Posterior vena cava (tissue), 2 donors: ENCODE measurements at regions not wholly inside any gene's neighbourhood (a gene's known extent, or its start where the extent isn't known, plus 50 kb on each side); places are given as distances from the start of the nearest gene placed in this dataset.
"Not testable (repeated sequence)": the region's sequence is repeated elsewhere in the genome, so short reads cannot be mapped to it uniquely, and the experiment has no call there.

Experiments
- DNase-seq: peaks from one replicate; pipeline ENCODE4 v3.0.0-alpha.2; 2020; ENCODE audit warnings: low spot score
- intact Hi-C, 2 donors: fragments of 100-400 bp; cut with DNase I; formaldehyde crosslinking; loops; one replicate each; pipeline versions ENCODE4 v1.14.1 to v1.14.2; 2022 to 2023
- donor health status: DM: yes; HTN: yes; CAD: no.
- donor health status: DM: yes; HTN: yes; CAD: no.

DNA sequence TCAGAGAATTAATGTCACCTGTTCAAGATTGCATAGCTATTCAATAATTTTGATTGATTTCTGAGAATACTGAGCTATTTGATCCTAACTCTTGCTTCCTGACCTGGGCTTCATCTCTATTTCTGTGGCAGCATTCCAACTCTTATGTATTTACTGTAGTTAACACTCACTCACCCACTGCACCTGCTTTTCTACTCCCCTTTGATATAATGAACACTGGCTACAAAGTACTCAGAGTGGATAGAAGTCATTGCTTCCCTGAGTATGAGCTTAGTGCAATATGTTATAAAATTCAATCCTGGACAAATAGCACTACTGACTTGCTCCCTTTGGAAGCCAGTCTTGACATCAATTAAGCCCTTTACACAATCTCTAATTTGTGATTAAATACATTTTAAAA, 117.2 kb downstream of the APIP start:
- intact Hi-C loops = no loop called here
- no peak for DNase-seq

GRCh38 chr11:34797497-34797896, 118.7 kb downstream of the APIP start:
- DNase-seq = not testable (repeated sequence)

DNA sequence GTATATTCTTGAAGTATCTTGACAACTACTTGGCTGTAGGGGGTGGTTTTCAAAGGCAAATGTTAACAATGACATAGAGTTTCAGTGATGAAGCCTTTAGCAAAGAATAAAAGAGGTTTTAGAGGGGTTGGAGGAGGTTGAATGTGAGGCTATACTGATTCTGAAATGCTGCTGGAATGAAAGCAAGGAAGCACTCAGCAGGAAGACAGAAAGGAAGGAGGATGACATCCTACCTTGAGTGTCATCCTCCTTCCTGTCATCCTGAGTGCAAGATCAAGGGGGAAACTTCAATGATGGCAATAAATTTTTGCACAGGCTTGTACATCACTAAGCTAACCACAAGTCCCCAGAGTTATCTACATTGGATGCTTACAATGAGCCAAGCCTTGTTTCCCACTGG, 120.5 kb downstream of the APIP start:
- intact Hi-C loops = no loop called here
- no peak for DNase-seq

More at GRCh38 chr11:34797497-34797896, 118.7 kb downstream of the APIP start:
- intact Hi-C loops = not testable (repeated sequence)

GRCh38 chr11:34794696-34795095, 121.5 kb downstream of the APIP start:
- no peak for DNase-seq
- intact Hi-C loops = no loop called here

- intact Hi-C loops = no loop called here
- DNase-seq = no peak
These were observed 122.5 kb downstream of the APIP start for GRCh38 chr11:34793666-34794065.

- DNase-seq = no peak
- intact Hi-C loops = no loop called here
These were observed 123.3 kb downstream of the APIP start for GRCh38 chr11:34792814-34793258.

- no peak for DNase-seq
- intact Hi-C loops = no loop called here
These were observed 124.2 kb downstream of the APIP start for GRCh38 chr11:34791780-34792542.

- intact Hi-C loops = no loop called here
- DNase-seq = no peak
These were observed 125.6 kb downstream of the APIP start for GRCh38 chr11:34790620-34791019.

DNA sequence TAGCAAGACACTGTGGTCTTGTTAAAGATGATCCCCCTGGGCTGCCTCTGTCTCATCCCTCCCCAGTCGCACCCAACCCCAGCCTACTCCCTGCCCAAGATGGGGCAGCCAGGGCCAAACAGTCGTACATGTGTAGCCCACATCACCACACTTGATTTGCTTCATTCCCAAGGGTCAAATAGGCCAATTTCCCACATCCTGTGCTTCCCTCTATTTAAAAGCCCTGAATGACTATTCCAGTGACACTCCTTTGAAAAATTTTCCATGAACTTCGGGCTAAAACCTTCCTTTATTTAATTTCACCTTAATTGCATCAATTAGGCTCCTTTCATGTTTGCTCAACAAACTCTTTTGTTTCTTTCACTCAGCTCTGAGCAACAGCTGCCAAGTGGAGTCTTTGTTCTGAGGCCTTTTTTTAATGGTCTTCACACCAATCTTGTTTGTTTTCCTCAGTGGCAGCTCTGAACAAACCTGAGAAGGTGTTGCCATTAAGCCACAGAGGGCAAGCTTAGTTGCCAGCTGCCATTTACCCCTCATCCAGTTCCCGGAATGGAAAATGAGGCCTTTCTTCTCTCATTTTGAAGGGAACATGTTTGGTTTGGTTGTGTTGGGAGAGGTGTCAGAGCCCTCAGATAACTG, 126.9 kb downstream of the APIP start:
- intact Hi-C loops = no loop called here
- no peak for DNase-seq

- no peak for DNase-seq
- intact Hi-C loops = no loop called here
These were observed 127.5 kb downstream of the APIP start for GRCh38 chr11:34788642-34789041.

DNA sequence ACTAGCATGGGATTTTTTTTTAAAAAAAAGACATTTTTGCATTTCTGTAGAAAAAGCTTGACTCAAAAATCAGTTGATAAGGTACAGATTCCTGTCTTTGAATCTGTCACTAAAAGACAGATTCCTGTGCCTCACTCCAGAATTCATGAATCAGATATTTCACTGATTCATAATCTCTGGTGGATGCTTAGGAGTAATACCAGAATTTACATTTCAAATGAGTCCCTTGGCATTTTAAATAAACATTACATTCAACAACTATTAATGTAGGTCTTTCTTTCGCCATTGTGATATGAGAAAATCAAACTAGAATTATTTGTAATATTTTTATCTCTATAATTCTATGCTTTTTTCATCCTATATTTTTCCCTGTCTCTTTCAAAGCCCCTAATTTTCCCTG, 128.3 kb downstream of the APIP start:
- DNase-seq = no peak
- intact Hi-C loops = no loop called here

GRCh38 chr11:34787348-34787747, 128.8 kb downstream of the APIP start:
- intact Hi-C loops = no loop called here
- no peak for DNase-seq

DNA sequence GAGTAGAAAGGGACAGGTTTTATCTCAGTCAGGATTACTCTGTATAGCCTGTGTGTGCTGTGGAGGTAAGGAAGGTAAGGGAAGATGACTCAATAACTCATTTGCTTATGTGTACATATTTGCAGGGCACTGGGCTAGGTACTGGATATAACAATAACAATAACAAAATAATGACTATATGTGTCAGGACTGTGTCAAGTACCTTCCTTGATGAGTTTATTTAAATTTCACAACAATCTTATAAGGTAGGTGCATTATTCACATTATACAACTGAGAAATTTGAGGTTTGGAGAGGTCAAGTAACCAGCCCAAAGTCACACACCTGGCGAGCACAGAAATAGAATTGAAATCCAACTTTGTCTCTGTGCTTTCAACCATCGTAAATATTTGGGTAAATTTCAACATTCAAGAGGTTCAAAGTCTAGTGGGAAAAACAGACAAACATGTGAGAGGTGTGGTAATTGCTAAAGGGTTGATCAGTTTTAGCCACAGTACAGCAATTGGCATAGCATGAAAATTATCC, 131.8 kb downstream of the APIP start:
- DNase-seq = no peak
- intact Hi-C loops = no loop called here

DNA sequence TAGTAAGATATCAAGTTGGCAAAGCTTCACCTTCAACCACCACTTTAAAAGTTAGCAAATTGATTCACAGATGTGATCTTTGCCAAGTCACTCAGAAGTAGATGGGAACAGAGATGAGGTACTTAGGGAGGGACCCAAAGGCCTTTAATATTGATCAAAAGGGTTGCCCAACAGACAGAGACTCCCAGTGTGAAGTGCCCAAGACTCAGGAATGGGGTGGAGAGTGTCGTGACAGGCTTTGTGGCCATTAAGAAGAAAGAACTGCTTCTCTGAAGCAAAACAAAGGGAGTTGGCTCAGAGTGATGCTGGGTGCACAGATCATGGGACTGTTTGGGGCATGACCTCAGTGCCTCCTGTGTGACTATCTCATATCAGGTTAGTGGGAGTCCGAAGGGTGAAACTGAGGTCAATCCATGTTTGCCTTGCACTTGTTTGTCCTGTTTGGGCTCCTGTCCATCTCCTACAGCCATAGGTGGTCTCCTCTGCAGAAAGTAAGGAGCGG, 132.3 kb downstream of the APIP start:
- DNase-seq = no peak
- intact Hi-C loops = no loop called here

GRCh38 chr11:34781826-34782225, 134.4 kb downstream of the APIP start:
- intact Hi-C loops, DNase-seq: not testable (repeated sequence)

- intact Hi-C loops = no loop called here
- DNase-seq = no peak
These were observed 140.7 kb downstream of the APIP start for GRCh38 chr11:34775417-34775888.

- no peak for DNase-seq
- intact Hi-C loops = no loop called here
These were observed 141.6 kb downstream of the APIP start for GRCh38 chr11:34774604-34775003.

DNA sequence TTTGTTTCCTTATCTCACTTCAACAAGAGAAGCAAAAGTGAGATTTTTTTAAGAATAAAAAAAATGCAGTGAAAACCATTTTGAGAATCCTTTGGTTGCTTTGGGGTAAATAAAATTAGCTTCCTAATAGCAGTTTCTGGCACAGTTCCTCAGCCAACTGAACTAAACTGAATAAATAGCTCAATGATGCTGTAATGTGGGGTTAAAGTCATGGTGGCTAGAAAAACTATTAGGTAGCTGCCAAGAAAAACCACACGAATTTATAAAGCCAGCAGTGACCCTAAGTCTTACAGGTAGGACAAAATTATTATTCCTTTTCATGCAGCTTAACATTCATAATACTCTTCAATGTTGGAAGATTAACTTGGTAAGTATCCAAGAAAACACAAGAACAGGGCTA, 142.4 kb downstream of the APIP start:
- intact Hi-C loops = no loop called here
- no peak for DNase-seq

DNA sequence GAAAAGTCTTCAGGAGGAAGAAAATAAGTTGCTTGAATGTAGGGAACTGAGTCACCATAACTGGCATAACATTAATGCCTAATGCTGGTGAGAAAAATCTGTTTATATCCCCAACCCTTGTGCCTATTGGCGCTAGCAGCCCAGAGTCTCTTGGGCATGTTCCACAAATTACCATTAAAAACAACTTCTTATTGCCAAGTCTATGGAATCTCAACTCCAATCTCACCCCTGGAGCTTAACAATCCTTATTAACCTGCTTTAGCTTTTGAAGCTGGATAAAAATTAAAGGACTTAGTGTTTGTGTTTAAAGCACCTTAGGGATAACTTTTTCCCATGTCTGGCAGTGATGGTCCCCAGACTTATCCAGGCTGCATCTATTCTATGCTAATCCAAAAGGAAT, 143.0 kb downstream of the APIP start:
- DNase-seq = no peak
- intact Hi-C loops = no loop called here

DNA sequence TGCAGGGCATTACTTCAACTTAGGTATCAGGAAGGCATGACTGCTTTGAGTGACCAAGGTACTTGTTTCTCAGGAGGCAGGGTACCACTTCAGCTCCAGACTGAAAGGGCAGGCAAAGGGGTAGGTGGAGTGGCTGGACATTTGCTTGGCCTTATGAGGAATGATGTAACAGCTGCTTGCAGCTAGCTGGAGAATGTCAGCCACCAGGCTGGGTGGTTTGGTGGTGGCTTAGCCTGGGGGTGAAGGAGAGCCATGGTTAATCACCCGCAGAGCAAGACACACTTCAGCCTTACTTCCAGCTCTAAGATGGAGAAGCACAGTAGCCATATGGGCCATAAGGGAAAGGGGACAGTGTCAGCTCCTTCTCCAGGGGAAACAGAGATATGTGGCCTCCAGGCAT, 146.1 kb downstream of the APIP start:
- intact Hi-C loops = no loop called here
- DNase-seq = no peak

- no peak for DNase-seq
These were observed 147.0 kb downstream of the APIP start for GRCh38 chr11:34769224-34769623.

More at GRCh38 chr11:34769224-34769623, 147.0 kb downstream of the APIP start:
- intact Hi-C loops = no loop called here
